ENCODE measurements at regions not wholly inside any gene's neighbourhood (a gene's known extent, or its start where the extent isn't known, plus 50 kb on each side); places are given as distances from the start of the nearest gene placed in this dataset.

- no peak for ATAC-seq
- TF ChIP-seq ZNF70 (CRISPR knock-in tag; IDR thresholded peaks at IDR 0.05): no peak
- no peak for TF ChIP-seq CSDC2 (CRISPR knock-in tag; IDR thresholded peaks at IDR 0.05)
- TF ChIP-seq ARNTL (CRISPR knock-in tag; IDR thresholded peaks at IDR 0.05; ENCODE audit: borderline replicate concordance, low read depth): no peak
- no peak for TF ChIP-seq ZNF8 (CRISPR knock-in tag; IDR thresholded peaks at IDR 0.05)
- no peak for TF ChIP-seq ZC3H10 (CRISPR knock-in tag; IDR thresholded peaks at IDR 0.05)
- no peak for TF ChIP-seq ESRRG (CRISPR knock-in tag; IDR thresholded peaks at IDR 0.05)
- no peak for TF ChIP-seq GLIS3 (CRISPR knock-in tag; IDR thresholded peaks at IDR 0.05)
- no peak for TF ChIP-seq SNAI2 (CRISPR knock-in tag; IDR thresholded peaks at IDR 0.05)
- no peak for TF ChIP-seq ISL1 (CRISPR knock-in tag; IDR thresholded peaks at IDR 0.05)
- TF ChIP-seq RARB (CRISPR knock-in tag; IDR thresholded peaks at IDR 0.05): no peak
- TF ChIP-seq ZNF565 (CRISPR knock-in tag; conservative IDR thresholded peaks at IDR 0.05; ENCODE audit: low read depth): no peak
- TF ChIP-seq CSRNP3 (CRISPR knock-in tag; IDR thresholded peaks at IDR 0.05): no peak
- no peak for TF ChIP-seq CREB5 (CRISPR knock-in tag; IDR thresholded peaks at IDR 0.05; ENCODE audit: low read depth)
- no peak for TF ChIP-seq TSHZ2 (CRISPR knock-in tag; IDR thresholded peaks at IDR 0.05)
- TF ChIP-seq BACH2 (CRISPR knock-in tag; IDR thresholded peaks at IDR 0.05; ENCODE audit: borderline replicate concordance): no peak
- no peak for TF ChIP-seq OSR1 (CRISPR knock-in tag; IDR thresholded peaks at IDR 0.05)
- TF ChIP-seq POU6F1 (CRISPR knock-in tag; IDR thresholded peaks at IDR 0.05; ENCODE audit: borderline replicate concordance, low read depth): no peak
- TF ChIP-seq PPARA (CRISPR knock-in tag; IDR thresholded peaks at IDR 0.05; ENCODE audit: borderline replicate concordance): no peak
These were observed 320.5 kb downstream of the MIAT start for GRCh38 chr22:26977741-26978376.

GRCh38 chr22:26979294-26979693 lies 321.9 kb downstream of the MIAT start:
- no peak for ATAC-seq
- TF ChIP-seq TOX (CRISPR knock-in tag; IDR thresholded peaks at IDR 0.05; ENCODE audit: borderline replicate concordance) (no peak), TSHZ2 (CRISPR knock-in tag; IDR thresholded peaks at IDR 0.05) (no peak), ESRRG (CRISPR knock-in tag; IDR thresholded peaks at IDR 0.05) (no peak), RARB (CRISPR knock-in tag; IDR thresholded peaks at IDR 0.05) (no peak), ZNF70 (CRISPR knock-in tag; IDR thresholded peaks at IDR 0.05) (no peak), GLIS3 (CRISPR knock-in tag; IDR thresholded peaks at IDR 0.05) (no peak), PPARA (CRISPR knock-in tag; IDR thresholded peaks at IDR 0.05; ENCODE audit: borderline replicate concordance) (no peak), ARNTL (CRISPR knock-in tag; IDR thresholded peaks at IDR 0.05; ENCODE audit: borderline replicate concordance, low read depth) (no peak), SNAI2 (CRISPR knock-in tag; IDR thresholded peaks at IDR 0.05) (no peak), BACH2 (CRISPR knock-in tag; IDR thresholded peaks at IDR 0.05; ENCODE audit: borderline replicate concordance) (no peak), TCF4 (CRISPR knock-in tag; IDR thresholded peaks at IDR 0.05; ENCODE audit: borderline replicate concordance) (no peak), CREB5 (CRISPR knock-in tag; IDR thresholded peaks at IDR 0.05; ENCODE audit: low read depth) (no peak), ZFP3 (CRISPR knock-in tag; IDR thresholded peaks at IDR 0.05) (no peak)
